DOHH2 (cell line): ENCODE measurements at regions not wholly inside any gene's neighbourhood (a gene's known extent, or its start where the extent isn't known, plus 50 kb on each side); places are given as distances from the start of the nearest gene placed in this dataset.
A peak's percentile ranks its signal among the peaks of the same experiment; 100 is the strongest.

Experiments used
- H3F3A ChIP-seq: fragments of 200-600 bp; sonication (generic), shearing (Covaris generic); 2 replicates; pipeline ENCODE4 v1.6.0; 2016; ENCODE audit warnings: antibody characterized with exemption, mild to moderate bottlenecking; ENCODE audit not compliant: control insufficient read depth, insufficient read depth
- H3K27ac ChIP-seq: fragments of 200-600 bp; sonication (generic); 2 replicates; pipeline ENCODE4 v1.5.1; 2014; ENCODE audit warnings: low read depth, mild to moderate bottlenecking, low read length, moderate library complexity
- H3K27me3 ChIP-seq: fragments of 200-600 bp; sonication (generic); 2 replicates; pipeline ENCODE4 v1.6.1; 2014; ENCODE audit warnings: mild to moderate bottlenecking, low read length, mixed read lengths; ENCODE audit not compliant: control insufficient read depth
- H3K36me3 ChIP-seq: fragments of 200-600 bp; sonication (generic); 2 replicates; pipeline ENCODE4 v1.6.1; 2014; ENCODE audit warnings: mild to moderate bottlenecking, low read length, moderate library complexity, mixed read lengths; ENCODE audit not compliant: control insufficient read depth
- H3K4me1 ChIP-seq: fragments of 200-600 bp; sonication (generic); 2 replicates; pipeline ENCODE4 v1.6.1; 2014; ENCODE audit warnings: mild to moderate bottlenecking, low read length, mixed read lengths; ENCODE audit not compliant: control insufficient read depth
- H3K4me2 ChIP-seq: fragments of 200-600 bp; sonication (generic); 2 replicates; pipeline ENCODE4 v1.6.0; 2014; ENCODE audit warnings: mild to moderate bottlenecking, low read length, moderate library complexity
- H3K4me3 ChIP-seq: fragments of 200-600 bp; sonication (generic); 2 replicates; pipeline ENCODE4 v1.5.1; 2014; ENCODE audit warnings: mild to moderate bottlenecking, low read length, mixed read lengths
- H3K79me2 ChIP-seq: fragments of 200-600 bp; sonication (generic); 2 replicates; pipeline ENCODE4 v1.6.1; 2014; ENCODE audit warnings: mild to moderate bottlenecking, low read length, mixed read lengths; ENCODE audit not compliant: control insufficient read depth
- H3K9me2 ChIP-seq: fragments of 200-600 bp; sonication (generic); replicated peaks from 2 replicates; pipeline ENCODE4 v1.6.1; 2014; ENCODE audit warnings: mild to moderate bottlenecking, low read length, mixed read lengths; ENCODE audit not compliant: control insufficient read depth
- H3K9me3 ChIP-seq: fragments of 200-600 bp; sonication (generic); 2 replicates; pipeline ENCODE4 v1.6.1; 2014; ENCODE audit warnings: antibody characterized with exemption, low read length, mixed read lengths; ENCODE audit not compliant: control insufficient read depth, insufficient read depth
- H4K20me1 ChIP-seq: fragments of 200-600 bp; sonication (generic); 2 replicates; pipeline ENCODE4 v1.6.0; 2014; ENCODE audit warnings: low read depth, mild to moderate bottlenecking, antibody characterized with exemption, low read length, moderate library complexity; ENCODE audit not compliant: control insufficient read depth, insufficient read depth
- EZH2phosphoT487 ChIP-seq: fragments of 200-600 bp; sonication (generic); IDR thresholded peaks from 2 replicates; pipeline ENCODE4 v1.6.1; 2017; ENCODE audit warnings: borderline replicate concordance, mild to moderate bottlenecking, antibody characterized with exemption, low read length, moderate library complexity, mixed read lengths
- TF ChIP-seq, protein P1 (sequence below): fragments of 200-600 bp; sonication (generic); IDR thresholded peaks from one replicate; pipeline ENCODE4 v1.5.1; 2014; ENCODE audit warnings: antibody characterized with exemption, mild to moderate bottlenecking, low read depth, low read length; ENCODE audit not compliant: poor library complexity, severe bottlenecking

DNA sequence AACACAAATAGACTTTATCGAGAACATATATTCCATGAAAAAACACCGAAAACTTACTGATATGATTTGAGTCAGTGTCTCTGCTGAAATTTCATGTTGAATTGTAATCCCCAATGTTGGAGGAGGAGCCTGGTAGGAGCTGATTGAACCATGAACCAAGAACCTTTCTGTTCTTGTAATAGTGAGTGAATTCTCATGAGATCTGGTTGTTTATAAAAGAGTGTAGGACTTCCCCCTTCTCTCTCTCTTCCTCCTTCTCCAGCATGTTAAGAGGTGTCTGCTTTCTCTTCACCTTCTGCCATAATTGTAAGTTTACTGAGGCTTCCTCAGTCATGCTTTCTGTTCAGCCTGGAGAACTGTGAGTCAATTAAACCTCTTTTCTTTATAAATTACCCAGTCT is 1289.3 kb upstream of the CITED2 start:
- Histone ChIP-seq H3K4me3 (peak overlapping the region; percentile 47), H3F3A (no peaks in the 10 kb centered on the region), H3K36me3 (no peaks in the 10 kb centered on the region), H3K79me2 (no peaks in the 10 kb centered on the region), H3K9me3 (no peaks in the 10 kb centered on the region), H4K20me1 (no peaks in the 10 kb centered on the region), H3K4me1 (peaks cover 9% of the 10 kb centered on the region), H3K4me2 (peak overlapping the region; percentile 48), H3K27ac (no peak overlapping the region), H3K9me2 (no peaks in the 10 kb centered on the region), H3K27me3 (no peaks in the 10 kb centered on the region)
- TF ChIP-seq, protein P1, sequence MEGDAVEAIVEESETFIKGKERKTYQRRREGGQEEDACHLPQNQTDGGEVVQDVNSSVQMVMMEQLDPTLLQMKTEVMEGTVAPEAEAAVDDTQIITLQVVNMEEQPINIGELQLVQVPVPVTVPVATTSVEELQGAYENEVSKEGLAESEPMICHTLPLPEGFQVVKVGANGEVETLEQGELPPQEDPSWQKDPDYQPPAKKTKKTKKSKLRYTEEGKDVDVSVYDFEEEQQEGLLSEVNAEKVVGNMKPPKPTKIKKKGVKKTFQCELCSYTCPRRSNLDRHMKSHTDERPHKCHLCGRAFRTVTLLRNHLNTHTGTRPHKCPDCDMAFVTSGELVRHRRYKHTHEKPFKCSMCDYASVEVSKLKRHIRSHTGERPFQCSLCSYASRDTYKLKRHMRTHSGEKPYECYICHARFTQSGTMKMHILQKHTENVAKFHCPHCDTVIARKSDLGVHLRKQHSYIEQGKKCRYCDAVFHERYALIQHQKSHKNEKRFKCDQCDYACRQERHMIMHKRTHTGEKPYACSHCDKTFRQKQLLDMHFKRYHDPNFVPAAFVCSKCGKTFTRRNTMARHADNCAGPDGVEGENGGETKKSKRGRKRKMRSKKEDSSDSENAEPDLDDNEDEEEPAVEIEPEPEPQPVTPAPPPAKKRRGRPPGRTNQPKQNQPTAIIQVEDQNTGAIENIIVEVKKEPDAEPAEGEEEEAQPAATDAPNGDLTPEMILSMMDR = no peak
- no peak for TF ChIP-seq EZH2phosphoT487

DNA sequence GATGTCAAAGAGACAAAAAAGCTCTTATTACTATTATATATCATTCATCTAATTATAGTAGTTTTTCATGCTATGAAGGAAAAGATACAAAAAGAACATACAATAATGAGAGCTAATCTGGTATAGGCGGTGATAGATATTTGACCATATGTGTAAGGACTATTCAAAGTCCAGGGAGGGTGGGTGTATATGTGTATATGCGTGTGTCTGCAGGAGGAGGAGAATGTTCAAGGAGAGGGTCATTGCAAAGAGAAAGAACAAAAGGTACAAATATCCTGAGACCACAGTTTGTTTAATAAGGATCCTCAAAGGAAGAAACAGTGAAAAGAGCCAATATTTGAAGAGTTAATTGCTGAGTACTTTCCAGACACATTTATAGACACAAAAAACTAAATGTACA is 1288.6 kb upstream of the CITED2 start:
- H3K4me1 ChIP-seq = peaks cover 9% of the 10 kb centered on the region
- H3K36me3 ChIP-seq = no peaks in the 10 kb centered on the region
- H3K4me3 ChIP-seq = peak overlapping the region; percentile 47
- H3K9me2 ChIP-seq = no peaks in the 10 kb centered on the region
- TF ChIP-seq, protein P1 = no peak
- TF ChIP-seq EZH2phosphoT487 = no peak
- no peak overlapping the region for H3K27ac ChIP-seq
- H4K20me1 ChIP-seq = no peaks in the 10 kb centered on the region
- H3K4me2 ChIP-seq = peak overlapping the region; percentile 48; the same call in 1 of the 2 replicates
- H3F3A ChIP-seq = no peaks in the 10 kb centered on the region
- no peaks in the 10 kb centered on the region for H3K79me2 ChIP-seq
- H3K9me3 ChIP-seq = no peaks in the 10 kb centered on the region
- no peaks in the 10 kb centered on the region for H3K27me3 ChIP-seq

DNA sequence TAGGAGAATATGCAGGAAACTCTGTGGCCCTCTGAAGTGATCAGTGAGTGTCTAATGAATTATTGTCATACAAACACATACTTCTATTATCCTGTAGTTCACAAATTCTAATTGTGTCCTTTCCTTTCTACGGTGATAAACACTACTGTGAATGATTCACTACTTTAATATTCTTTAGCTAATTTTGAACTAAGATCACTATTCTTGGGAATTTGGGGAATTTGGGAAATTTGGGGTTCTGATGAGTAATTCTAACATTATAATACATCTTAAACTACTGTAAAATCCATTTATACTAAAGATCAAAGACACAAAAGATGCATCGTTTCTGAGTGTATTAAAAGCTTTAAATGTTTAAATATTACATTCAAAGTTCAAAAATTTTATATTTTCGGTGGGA is 1287.2 kb upstream of the CITED2 start:
- H3K9me2 ChIP-seq = no peaks in the 10 kb centered on the region
- no peak overlapping the region for H3K27ac ChIP-seq
- no peaks in the 10 kb centered on the region for H3F3A ChIP-seq

More for the DNA sequence above, 1287.2 kb upstream of the CITED2 start:
- Histone ChIP-seq H3K36me3 (no peaks in the 10 kb centered on the region), H3K4me2 (no peak overlapping the region), H3K27me3 (no peaks in the 10 kb centered on the region), H4K20me1 (no peaks in the 10 kb centered on the region), H3K79me2 (no peaks in the 10 kb centered on the region), H3K4me1 (peaks cover 9% of the 10 kb centered on the region), H3K9me3 (no peaks in the 10 kb centered on the region), H3K4me3 (no peak overlapping the region)
- no peak for TF ChIP-seq EZH2phosphoT487
- TF ChIP-seq, protein P1 = no peak
